ENCODE measurements at regions not wholly inside any gene's neighbourhood (a gene's known extent, or its start where the extent isn't known, plus 50 kb on each side); places are given as distances from the start of the nearest gene placed in this dataset.
"Not testable (repeated sequence)": the region's sequence is repeated elsewhere in the genome, so short reads cannot be mapped to it uniquely, and the experiment has no call there.

DNA sequence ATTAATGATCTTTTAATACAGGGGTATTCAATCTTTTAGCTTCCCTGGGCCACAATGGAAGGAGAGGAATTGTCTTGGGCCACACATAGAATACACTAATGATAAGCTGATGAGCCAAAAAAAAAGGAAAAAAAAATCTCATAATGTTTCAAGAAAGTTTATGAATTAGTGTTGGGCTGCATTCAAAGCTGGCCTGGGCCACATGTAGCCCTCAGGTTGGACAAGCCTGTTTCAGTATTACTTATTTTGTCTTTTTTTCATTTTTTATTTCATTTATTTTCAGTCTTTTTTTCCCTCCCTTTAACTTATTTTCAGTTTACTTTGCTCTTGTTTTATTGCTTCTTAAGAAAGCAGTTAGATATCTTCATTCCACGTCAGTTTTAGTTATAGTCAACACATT lies 2171.8 kb upstream of the DEFB115 start:
- H3K4me3 ChIP-seq (ENCODE audit: low read depth, low read length), result no peak overlapping the region
- H3K36me3 ChIP-seq (ENCODE audit: control insufficient read depth, insufficient read depth, low read length), result no peaks in the 10 kb centered on the region
- H3K27ac ChIP-seq (ENCODE audit: low read depth, low read length), result no peak overlapping the region
- no CpG with 5 or more reads among the region's 1 CpG for WGBS (ENCODE audit: insufficient coverage)
- H3K4me1 ChIP-seq (ENCODE audit: control insufficient read depth, insufficient read depth, low read length), result no peaks in the 10 kb centered on the region
- peaks cover 6% of the 10 kb centered on the region for H3K9me3 ChIP-seq (ENCODE audit: control insufficient read depth, insufficient read depth, low read length)
- no peaks in the 10 kb centered on the region for H3K27me3 ChIP-seq (ENCODE audit: control insufficient read depth, insufficient read depth, low read length)
- DNase-seq (ENCODE audit: low read depth in 4 of 6, low spot score in 6 of 6), result no peak

GRCh38 chr20:29086145-29086718 lies 2171.2 kb upstream of the DEFB115 start:
- not testable (repeated sequence) for H3K4me3 ChIP-seq (ENCODE audit: low read depth, low read length); DNase-seq (ENCODE audit: low read depth in 4 of 6, low spot score in 6 of 6); H3K9me3 ChIP-seq (ENCODE audit: control insufficient read depth, insufficient read depth, low read length); H3K27me3 ChIP-seq (ENCODE audit: control insufficient read depth, insufficient read depth, low read length); H3K27ac ChIP-seq (ENCODE audit: low read depth, low read length); H3K4me1 ChIP-seq (ENCODE audit: control insufficient read depth, insufficient read depth, low read length); H3K36me3 ChIP-seq (ENCODE audit: control insufficient read depth, insufficient read depth, low read length)
- WGBS (ENCODE audit: insufficient coverage), result 91% methylated on average over 10 of the region's 11 CpGs

GRCh38 chr20:29086938-29087337 lies 2170.5 kb upstream of the DEFB115 start:
- no peaks in the 10 kb centered on the region for H3K36me3 ChIP-seq (ENCODE audit: control insufficient read depth, insufficient read depth, low read length)
- no peaks in the 10 kb centered on the region for H3K27me3 ChIP-seq (ENCODE audit: control insufficient read depth, insufficient read depth, low read length)
- no peaks in the 10 kb centered on the region for H3K4me1 ChIP-seq (ENCODE audit: control insufficient read depth, insufficient read depth, low read length)
- H3K9me3 ChIP-seq (ENCODE audit: control insufficient read depth, insufficient read depth, low read length), result peaks cover 6% of the 10 kb centered on the region
- 78% methylated on average over 2 of the region's 2 CpGs for WGBS (ENCODE audit: insufficient coverage)
- H3K27ac ChIP-seq (ENCODE audit: low read depth, low read length), result no peak overlapping the region
- H3K4me3 ChIP-seq (ENCODE audit: low read depth, low read length), result no peak overlapping the region
- DNase-seq (ENCODE audit: low read depth in 4 of 6, low spot score in 6 of 6), result no peak

DNA sequence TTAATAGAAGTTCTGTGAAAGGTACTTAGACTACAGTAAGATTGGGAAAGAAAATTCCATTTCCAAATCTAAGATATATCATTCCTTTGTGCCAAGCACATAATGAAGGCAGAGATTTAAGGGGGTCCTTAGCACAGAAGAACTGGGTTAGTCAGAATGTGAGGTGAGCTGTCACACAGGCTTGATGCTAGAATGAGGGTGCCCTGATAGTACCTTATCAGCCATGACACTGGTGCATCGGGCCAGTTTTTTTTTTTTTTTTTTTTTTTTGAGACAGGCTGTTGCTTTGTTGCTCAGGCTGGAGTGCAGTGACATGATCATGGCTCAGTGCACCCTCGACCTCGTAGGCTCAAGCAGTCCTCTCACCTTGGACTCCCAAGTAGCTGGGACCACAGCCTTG lies 2169.6 kb upstream of the DEFB115 start:
- no CpG with 5 or more reads among the region's 3 CpGs for WGBS (ENCODE audit: insufficient coverage)
- DNase-seq (ENCODE audit: low read depth in 4 of 6, low spot score in 6 of 6); H3K36me3 ChIP-seq (ENCODE audit: control insufficient read depth, insufficient read depth, low read length); H3K4me3 ChIP-seq (ENCODE audit: low read depth, low read length); H3K9me3 ChIP-seq (ENCODE audit: control insufficient read depth, insufficient read depth, low read length); H3K27me3 ChIP-seq (ENCODE audit: control insufficient read depth, insufficient read depth, low read length); H3K4me1 ChIP-seq (ENCODE audit: control insufficient read depth, insufficient read depth, low read length); H3K27ac ChIP-seq (ENCODE audit: low read depth, low read length): not testable (repeated sequence)

GRCh38 chr20:29088472-29088871 lies 2169.0 kb upstream of the DEFB115 start:
- not testable (repeated sequence) for H3K4me3 ChIP-seq (ENCODE audit: low read depth, low read length); H3K4me1 ChIP-seq (ENCODE audit: control insufficient read depth, insufficient read depth, low read length); H3K27me3 ChIP-seq (ENCODE audit: control insufficient read depth, insufficient read depth, low read length); H3K27ac ChIP-seq (ENCODE audit: low read depth, low read length); DNase-seq (ENCODE audit: low read depth in 4 of 6, low spot score in 6 of 6); H3K36me3 ChIP-seq (ENCODE audit: control insufficient read depth, insufficient read depth, low read length); H3K9me3 ChIP-seq (ENCODE audit: control insufficient read depth, insufficient read depth, low read length)
- WGBS (ENCODE audit: insufficient coverage), result 57% methylated on average over 1 of the region's 2 CpGs

- not testable (repeated sequence) for H3K27ac ChIP-seq (ENCODE audit: low read depth, low read length); H3K27me3 ChIP-seq (ENCODE audit: control insufficient read depth, insufficient read depth, low read length); H3K36me3 ChIP-seq (ENCODE audit: control insufficient read depth, insufficient read depth, low read length); H3K4me1 ChIP-seq (ENCODE audit: control insufficient read depth, insufficient read depth, low read length); DNase-seq (ENCODE audit: low read depth in 4 of 6, low spot score in 6 of 6); H3K4me3 ChIP-seq (ENCODE audit: low read depth, low read length); H3K9me3 ChIP-seq (ENCODE audit: control insufficient read depth, insufficient read depth, low read length)
- no CpG with 5 or more reads among the region's 3 CpGs for WGBS (ENCODE audit: insufficient coverage)
Observed at GRCh38 chr20:29089409-29089808, 2168.1 kb upstream of the DEFB115 start.

GRCh38 chr20:29093958-29094357 lies 2163.5 kb upstream of the DEFB115 start:
- H3K4me3 ChIP-seq (ENCODE audit: low read depth, low read length); H3K36me3 ChIP-seq (ENCODE audit: control insufficient read depth, insufficient read depth, low read length); DNase-seq (ENCODE audit: low read depth in 4 of 6, low spot score in 6 of 6); H3K27ac ChIP-seq (ENCODE audit: low read depth, low read length); H3K27me3 ChIP-seq (ENCODE audit: control insufficient read depth, insufficient read depth, low read length); H3K9me3 ChIP-seq (ENCODE audit: control insufficient read depth, insufficient read depth, low read length); H3K4me1 ChIP-seq (ENCODE audit: control insufficient read depth, insufficient read depth, low read length): not testable (repeated sequence)

GRCh38 chr20:29096695-29097094 lies 2160.8 kb upstream of the DEFB115 start:
- not testable (repeated sequence) for H3K9me3 ChIP-seq (ENCODE audit: control insufficient read depth, insufficient read depth, low read length); H3K27me3 ChIP-seq (ENCODE audit: control insufficient read depth, insufficient read depth, low read length); H3K27ac ChIP-seq (ENCODE audit: low read depth, low read length); H3K36me3 ChIP-seq (ENCODE audit: control insufficient read depth, insufficient read depth, low read length); DNase-seq (ENCODE audit: low read depth in 4 of 6, low spot score in 6 of 6); H3K4me3 ChIP-seq (ENCODE audit: low read depth, low read length); H3K4me1 ChIP-seq (ENCODE audit: control insufficient read depth, insufficient read depth, low read length)
- no CpG with 5 or more reads among the region's 1 CpG for WGBS (ENCODE audit: insufficient coverage)

GRCh38 chr20:29107884-29108283 lies 2149.6 kb upstream of the DEFB115 start:
- H3K4me3 ChIP-seq (ENCODE audit: low read depth, low read length); H3K27ac ChIP-seq (ENCODE audit: low read depth, low read length); H3K4me1 ChIP-seq (ENCODE audit: control insufficient read depth, insufficient read depth, low read length); H3K27me3 ChIP-seq (ENCODE audit: control insufficient read depth, insufficient read depth, low read length); H3K36me3 ChIP-seq (ENCODE audit: control insufficient read depth, insufficient read depth, low read length); DNase-seq (ENCODE audit: low read depth in 4 of 6, low spot score in 6 of 6); H3K9me3 ChIP-seq (ENCODE audit: control insufficient read depth, insufficient read depth, low read length): not testable (repeated sequence)
- 73% methylated on average over 4 of the region's 6 CpGs for WGBS (ENCODE audit: insufficient coverage)

- WGBS (ENCODE audit: insufficient coverage), result no CpG with 5 or more reads among the region's 2 CpGs
- not testable (repeated sequence) for H3K9me3 ChIP-seq (ENCODE audit: control insufficient read depth, insufficient read depth, low read length); H3K27ac ChIP-seq (ENCODE audit: low read depth, low read length); H3K4me3 ChIP-seq (ENCODE audit: low read depth, low read length); H3K27me3 ChIP-seq (ENCODE audit: control insufficient read depth, insufficient read depth, low read length); DNase-seq (ENCODE audit: low read depth in 4 of 6, low spot score in 6 of 6); H3K4me1 ChIP-seq (ENCODE audit: control insufficient read depth, insufficient read depth, low read length); H3K36me3 ChIP-seq (ENCODE audit: control insufficient read depth, insufficient read depth, low read length)
Observed at GRCh38 chr20:29109386-29109785, 2148.1 kb upstream of the DEFB115 start.

All from spinal cord (tissue), 9 donors.